ENCODE measurements at regions not wholly inside any gene's neighbourhood (a gene's known extent, or its start where the extent isn't known, plus 50 kb on each side); places are given as distances from the start of the nearest gene placed in this dataset.
"Not testable (repeated sequence)": the region's sequence is repeated elsewhere in the genome, so short reads cannot be mapped to it uniquely, and the experiment has no call there.

DNA sequence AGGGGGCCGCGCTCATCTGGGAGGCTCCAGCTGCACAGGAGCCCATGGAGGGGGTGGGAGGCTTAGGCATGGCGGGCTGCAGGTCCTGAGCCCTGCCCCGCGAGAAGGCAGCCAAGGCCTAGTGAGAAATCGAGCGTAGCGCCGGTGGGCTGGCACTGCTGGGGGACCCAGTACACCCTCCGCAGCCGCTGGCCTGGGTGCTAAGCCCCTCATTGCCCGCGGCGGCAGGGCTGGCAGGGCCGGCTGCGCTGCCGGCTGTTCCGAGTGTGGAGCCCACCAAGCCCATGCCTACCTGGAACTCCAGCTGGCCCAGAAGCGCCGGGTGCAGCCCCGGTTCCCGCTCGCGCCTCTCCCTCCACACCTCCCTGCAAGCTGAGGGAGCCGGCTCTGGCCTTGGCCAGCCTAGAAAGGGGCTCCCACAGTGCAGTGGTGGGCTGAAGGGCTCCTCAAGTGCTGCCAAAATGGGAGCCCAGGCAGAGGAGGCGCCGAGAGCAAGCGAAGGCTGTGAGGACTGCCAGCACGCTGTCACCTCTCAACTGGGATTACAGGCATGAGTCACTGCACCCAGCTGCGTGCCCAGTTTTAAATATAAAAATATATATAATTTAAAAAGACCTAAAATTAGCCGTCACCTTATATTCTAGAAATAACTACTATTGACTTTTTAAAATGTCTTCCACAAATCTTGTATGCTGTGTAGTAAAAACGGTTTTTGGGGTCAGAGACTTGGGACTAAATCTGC, 56.9 kb upstream of the GOT2 start:
- TF ChIP-seq, protein P1, sequence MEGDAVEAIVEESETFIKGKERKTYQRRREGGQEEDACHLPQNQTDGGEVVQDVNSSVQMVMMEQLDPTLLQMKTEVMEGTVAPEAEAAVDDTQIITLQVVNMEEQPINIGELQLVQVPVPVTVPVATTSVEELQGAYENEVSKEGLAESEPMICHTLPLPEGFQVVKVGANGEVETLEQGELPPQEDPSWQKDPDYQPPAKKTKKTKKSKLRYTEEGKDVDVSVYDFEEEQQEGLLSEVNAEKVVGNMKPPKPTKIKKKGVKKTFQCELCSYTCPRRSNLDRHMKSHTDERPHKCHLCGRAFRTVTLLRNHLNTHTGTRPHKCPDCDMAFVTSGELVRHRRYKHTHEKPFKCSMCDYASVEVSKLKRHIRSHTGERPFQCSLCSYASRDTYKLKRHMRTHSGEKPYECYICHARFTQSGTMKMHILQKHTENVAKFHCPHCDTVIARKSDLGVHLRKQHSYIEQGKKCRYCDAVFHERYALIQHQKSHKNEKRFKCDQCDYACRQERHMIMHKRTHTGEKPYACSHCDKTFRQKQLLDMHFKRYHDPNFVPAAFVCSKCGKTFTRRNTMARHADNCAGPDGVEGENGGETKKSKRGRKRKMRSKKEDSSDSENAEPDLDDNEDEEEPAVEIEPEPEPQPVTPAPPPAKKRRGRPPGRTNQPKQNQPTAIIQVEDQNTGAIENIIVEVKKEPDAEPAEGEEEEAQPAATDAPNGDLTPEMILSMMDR (IDR thresholded peaks at IDR 0.05) = not testable (repeated sequence)
- TF ChIP-seq POLR2A, EP300 (IDR thresholded peaks at IDR 0.05): not testable (repeated sequence)

Data from ovary (tissue), 3 donors.